ENCODE measurements at regions not wholly inside any gene's neighbourhood (a gene's known extent, or its start where the extent isn't known, plus 50 kb on each side); places are given as distances from the start of the nearest gene placed in this dataset.
"Not testable (repeated sequence)": the region's sequence is repeated elsewhere in the genome, so short reads cannot be mapped to it uniquely, and the experiment has no call there.

DNA sequence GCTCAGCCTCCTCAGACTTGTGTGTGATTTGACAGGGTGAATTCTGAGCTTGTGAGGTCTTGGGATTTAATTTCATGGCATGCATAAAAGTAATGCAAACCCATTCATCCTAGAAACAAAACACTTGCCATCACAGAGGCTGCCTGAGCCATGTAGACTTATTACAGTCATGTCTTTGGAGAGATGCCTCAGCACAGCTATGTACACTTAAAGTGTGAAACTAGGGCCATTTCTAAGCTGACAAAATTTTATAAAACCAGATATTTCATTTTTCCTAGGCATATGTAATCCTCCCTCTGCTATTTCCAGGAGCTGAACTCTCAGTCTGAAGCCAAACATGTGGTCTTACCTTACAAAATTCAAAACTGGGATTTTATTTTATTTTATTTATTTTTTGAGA, 322.2 kb upstream of the SPHKAP start:
- DNase-seq: no peak

DNA sequence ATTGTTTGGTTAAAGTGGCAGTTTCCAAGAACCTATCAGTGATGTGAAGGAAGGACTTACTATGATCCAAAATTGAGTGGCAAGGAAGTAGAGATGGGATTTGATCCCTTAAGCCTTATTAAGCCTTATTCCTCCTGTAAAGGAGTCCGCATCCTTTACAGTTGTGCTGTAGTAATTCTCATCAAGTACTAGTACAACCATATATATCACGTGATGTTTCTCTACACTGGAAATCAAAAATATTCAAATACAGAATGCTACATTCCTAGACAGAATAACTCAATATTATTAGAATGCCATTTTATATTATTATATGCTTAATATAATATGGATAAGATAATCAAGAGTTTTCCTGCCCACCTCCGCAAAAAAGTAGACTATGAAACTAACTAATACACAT, 312.4 kb upstream of the SPHKAP start:
- no peak for DNase-seq

DNA sequence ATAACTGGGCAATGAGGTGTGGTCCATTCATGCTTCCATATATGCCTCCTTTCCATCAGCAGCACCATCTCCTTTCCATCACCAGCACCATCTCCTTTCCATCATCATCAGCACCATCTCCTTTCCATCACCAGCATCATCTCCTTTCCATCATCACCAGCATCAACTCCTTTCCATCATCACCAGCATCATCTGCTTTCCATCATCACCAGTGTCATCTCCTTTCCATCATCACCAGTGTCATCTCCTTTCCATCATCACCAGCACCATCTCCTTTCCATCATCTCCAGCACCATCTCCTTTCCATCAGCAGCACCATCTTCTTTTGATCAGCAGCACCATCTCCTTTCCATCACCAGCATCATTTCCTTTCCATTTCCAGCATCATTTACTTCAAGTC, 297.5 kb upstream of the SPHKAP start:
- no peak for DNase-seq

DNA sequence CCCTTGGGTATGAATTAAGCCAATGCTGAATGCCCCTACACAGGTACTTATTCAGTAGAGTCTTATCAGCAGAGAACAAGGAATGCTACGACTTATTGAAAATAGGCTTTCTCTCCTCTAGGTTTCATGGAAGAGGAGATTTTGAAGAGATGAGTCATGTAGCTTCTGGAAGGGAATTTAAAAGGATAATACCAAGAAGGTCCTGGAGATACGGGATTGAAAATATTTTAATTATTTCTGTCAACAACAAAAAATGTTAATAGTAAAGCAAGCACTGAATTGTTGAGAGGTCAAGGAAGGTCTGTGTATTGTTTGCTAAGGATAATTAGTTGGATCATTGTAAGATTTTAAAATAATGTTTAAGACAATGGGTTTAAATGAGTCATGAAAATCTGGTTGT, 293.0 kb upstream of the SPHKAP start:
- no peak for DNase-seq

GRCh38 chr2:228469721-228470120, 288.2 kb upstream of the SPHKAP start:
- DNase-seq: no peak

DNA sequence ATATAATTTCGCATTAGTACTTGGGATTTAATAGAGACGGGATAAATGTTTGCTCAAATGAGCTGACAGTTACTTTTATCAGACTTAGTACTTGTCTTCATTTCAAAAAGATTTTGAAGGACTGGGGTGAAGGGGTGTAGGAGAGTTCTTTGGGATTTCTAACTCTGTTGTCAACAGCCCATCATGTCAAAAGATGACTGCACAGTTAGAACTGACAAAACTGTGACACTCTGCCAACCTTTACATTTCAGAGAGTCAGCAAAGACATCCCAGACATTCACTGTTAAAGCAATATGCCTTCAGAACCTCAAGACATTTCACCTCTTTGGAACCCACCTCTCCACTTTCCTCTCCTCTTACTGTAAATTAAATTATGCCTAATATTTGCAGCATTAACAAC, 285.4 kb upstream of the SPHKAP start:
- DNase-seq: no peak

- DNase-seq: no peak
These were observed 283.9 kb upstream of the SPHKAP start for GRCh38 chr2:228465408-228465807.

DNA sequence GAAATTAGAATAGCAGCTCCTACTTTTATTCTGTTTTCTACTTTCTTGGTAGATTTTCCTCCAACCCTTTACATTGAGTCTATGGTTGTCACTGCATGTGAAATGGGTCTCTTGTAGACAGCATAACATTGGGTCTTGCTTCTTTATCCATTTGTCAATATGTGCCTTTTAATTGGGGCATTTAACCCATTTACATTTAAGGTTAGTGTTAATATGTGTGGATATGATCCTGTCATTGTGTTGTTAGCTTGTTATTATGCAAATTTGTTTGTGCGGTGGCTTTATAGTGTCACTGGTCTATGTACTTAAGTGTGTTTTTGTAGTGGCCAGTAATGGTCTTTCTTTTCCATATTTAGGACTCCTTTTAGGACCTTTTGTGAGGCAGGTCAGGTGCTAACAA, 276.9 kb upstream of the SPHKAP start:
- DNase-seq: no peak

GRCh38 chr2:228447266-228447915, 265.9 kb upstream of the SPHKAP start:
- no peak for DNase-seq

DNA sequence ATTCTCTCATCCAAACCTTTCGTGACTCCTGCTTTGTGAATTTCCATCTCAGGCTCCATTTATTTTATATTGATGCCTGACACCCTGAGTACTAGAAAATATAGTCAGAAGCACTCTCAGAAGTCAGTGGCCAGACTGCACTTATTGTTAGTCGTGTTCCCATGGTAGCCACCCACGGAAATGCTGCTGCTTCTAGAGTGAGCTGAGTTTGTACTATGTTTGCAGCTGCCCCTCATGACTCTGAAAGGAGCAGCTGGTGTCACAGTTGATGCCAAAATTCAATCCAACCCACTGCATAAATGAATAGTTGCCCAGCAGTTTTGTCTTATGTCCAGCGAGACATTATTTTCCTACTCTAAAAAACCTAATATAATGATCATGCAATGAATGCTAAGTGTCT, 265.2 kb upstream of the SPHKAP start:
- DNase-seq: peak; percentile 82

- DNase-seq: no peak
These were observed 262.7 kb upstream of the SPHKAP start for GRCh38 chr2:228444161-228444560.

DNA sequence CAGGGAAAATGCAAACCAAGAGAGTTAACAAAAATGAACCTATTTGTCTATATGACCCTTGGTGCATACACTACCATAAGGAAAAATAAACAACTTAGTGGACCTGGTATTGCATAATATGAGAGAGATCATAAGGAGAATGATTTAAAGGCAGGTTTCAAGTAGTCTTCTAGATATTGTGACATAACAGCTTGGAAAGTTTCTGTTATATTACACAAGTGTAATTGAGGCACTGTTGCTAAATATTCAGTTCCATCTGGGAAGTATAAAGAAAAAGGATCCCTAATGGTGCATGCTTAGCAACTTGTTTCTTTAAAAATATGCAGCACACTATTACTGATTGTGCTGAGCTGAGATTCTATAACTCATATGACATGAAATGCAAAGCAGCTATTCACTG, 252.2 kb upstream of the SPHKAP start:
- DNase-seq: no peak

GRCh38 chr2:228432116-228432515, 250.6 kb upstream of the SPHKAP start:
- no peak for DNase-seq

GRCh38 chr2:228430986-228431385, 249.5 kb upstream of the SPHKAP start:
- no peak for DNase-seq

DNA sequence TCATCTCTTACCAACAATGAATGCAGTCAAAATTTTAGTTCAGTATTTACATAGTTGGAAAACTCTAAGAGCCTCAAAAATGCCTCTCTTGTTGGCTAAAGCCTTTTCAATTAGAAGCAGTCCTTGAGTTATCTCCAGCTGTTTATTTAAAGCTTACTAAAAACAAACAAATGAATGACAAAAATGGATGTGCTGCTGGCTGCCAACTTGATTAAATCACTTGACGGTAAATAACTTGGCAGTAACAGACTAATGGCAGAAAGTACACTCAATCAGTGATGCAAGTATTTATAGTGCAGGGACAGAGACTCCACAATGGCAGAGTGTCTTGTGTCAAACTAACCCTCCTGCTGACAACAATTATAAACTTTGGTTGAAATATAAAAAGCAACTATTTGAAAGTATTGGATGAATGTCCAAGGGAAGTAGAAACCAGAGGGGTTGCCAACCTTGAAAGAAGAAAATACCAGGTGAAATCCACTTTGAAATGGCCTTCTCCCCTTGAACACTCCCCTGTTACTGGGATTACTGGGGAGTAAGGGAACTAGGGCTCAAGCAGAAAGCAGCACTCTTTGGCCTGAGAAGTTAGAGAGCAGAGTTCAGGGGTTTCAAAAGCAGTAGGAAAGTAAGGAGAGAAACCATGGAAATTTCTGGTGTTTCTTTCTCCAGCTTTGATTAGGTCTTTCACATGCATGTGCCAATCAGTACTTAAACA, 245.2 kb upstream of the SPHKAP start:
- no peak for DNase-seq

DNA sequence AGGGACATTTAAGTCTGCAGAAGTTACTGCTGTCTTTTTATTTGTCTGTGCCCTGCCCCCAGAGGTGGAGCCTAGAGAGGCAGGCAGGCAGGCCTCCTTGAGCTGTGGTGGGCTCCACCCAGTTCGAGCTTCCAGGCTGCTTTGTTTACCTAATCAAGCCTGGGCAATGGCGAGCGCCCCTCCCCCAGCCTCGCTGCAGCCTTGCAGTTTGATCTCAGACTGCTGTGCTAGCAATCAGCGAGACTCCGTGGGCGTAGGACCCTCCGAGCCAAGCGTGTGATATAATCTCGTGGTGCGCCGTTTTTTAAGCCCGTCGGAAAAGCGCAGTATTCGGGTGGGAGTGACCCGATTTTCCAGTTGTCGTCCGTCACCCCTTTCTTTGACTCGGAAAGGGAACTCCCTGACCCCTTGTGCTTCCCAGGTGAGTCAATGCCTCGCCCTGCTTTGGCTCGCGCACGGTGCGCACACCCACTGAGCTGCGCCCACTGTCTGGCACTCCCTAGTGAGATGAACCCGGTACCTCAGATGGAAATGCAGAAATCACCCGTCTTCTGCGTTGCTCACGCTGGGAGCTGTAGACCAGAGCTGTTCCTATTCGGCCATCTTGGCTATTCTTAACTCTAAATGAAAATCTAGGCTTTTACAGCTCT, 244.0 kb upstream of the SPHKAP start:
- not testable (repeated sequence) for DNase-seq

DNA sequence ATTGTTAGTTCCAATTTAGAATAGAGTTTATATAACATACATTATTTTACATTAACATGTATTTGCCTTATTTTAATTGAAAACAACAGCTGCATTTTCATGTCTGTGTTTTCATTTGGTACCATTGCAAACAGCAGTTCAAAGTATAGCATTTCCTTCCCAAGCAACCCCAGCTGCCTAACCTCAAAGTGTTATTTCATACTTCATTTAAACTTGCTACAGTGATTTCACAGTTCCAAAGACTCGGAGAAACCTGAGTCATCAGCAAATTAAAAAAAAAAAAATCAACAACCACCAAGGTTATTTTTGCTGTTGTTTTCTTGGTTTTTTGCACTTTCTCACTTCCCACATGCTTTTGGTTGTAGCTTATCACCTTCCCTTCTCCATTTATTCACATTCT, 236.5 kb upstream of the SPHKAP start:
- DNase-seq: no peak

GRCh38 chr2:228417526-228417925, 236.0 kb upstream of the SPHKAP start:
- DNase-seq: no peak

GRCh38 chr2:228410061-228410460, 228.6 kb upstream of the SPHKAP start:
- DNase-seq: no peak

DNA sequence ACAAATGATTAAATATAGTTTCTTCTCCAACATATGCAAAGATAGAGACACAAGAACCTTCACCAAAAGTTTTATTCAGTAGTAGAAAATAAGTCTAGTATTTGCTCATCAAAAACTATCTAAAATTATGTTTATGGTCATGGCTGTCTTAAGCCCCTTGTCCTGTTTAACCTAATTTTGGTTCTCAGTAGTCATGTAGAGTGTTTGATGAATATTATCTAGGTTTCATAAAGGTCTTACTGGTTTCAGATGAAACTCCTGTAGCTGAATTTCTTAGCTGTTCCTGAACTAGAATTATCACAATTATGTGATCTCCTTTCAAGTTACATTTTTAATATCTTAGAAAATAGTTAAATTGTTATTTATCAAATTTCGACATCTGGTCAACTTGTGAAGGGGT, 228.0 kb upstream of the SPHKAP start:
- no peak for DNase-seq

DNA sequence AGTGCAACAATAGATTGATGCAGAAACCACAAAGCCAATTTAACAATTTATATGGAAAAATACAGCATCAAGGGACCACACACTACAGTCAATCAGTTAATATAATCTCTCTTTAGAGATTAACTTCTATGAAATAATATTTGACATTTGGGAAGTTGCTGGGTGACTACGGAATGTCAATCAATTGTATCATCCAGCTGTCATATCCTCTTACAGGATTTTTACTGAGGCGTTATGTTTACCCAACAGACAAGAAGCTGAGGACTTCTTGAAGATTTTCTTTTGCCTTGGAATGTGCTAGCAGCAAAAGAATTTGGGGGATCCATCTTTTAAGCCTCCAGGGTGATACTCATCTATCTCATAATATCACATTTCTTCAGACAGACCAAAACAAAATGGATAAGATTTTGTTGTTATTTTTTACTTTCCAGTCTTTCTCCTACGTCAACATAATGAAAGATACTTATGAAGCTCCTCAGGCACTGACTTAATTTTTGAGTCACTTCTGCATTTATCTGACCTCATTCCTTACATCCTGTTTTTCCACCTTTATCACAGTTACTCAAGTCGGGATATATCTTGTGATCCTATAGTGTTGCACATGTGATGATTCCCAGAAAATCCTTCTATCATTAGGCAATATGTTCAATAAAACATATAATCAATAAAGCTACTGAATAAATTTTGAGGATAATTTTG, 227.2 kb upstream of the SPHKAP start:
- DNase-seq: no peak

GRCh38 chr2:228407821-228408220, 226.3 kb upstream of the SPHKAP start:
- DNase-seq: no peak

DNA sequence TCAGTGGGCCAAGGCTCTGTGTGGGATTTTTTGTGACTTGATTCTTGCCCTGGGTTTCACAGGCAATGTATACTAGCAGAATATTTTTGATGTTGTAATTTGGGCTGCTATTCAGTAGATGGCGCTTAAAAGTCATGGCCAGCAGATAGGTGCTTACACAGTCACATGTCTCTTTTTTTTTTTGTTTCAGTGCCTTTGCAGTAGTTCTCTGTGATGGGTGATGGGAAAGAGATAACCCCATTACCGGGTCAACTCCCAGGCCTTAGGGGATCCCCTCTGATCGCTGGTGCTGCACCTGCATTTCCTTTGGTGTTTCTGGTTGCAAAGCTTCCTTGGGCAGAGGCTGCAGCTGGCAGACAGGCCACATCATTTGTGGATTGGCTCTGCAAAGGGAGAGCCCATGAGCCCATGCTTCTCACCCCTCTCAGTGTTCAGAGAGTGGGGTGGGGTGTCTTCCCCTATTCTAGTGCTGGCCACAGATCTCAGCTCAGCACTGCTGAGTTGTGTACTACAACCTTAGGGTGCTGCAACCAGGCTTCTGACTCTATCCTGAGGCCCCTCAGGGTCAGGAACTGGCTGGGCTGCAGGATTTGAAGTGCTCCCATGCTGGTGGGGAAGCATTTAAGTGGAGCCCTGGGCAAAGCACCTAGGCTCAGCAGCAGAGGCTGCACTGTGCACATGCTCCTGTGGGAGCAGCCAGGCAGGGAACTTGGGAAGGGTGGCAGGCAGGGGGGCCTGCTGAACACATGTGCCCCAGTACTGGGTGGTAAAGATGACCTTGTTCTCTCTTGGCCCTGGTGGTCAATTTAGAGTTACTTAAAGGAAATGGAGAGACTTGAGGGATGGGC, 219.8 kb upstream of the SPHKAP start:
- DNase-seq: no peak

Measured in SHP77 treated with DMSO at 0.1 percent for 48 hours (cell line).